ENCODE measurements at regions not wholly inside any gene's neighbourhood (a gene's known extent, or its start where the extent isn't known, plus 50 kb on each side); places are given as distances from the start of the nearest gene placed in this dataset.

DNA sequence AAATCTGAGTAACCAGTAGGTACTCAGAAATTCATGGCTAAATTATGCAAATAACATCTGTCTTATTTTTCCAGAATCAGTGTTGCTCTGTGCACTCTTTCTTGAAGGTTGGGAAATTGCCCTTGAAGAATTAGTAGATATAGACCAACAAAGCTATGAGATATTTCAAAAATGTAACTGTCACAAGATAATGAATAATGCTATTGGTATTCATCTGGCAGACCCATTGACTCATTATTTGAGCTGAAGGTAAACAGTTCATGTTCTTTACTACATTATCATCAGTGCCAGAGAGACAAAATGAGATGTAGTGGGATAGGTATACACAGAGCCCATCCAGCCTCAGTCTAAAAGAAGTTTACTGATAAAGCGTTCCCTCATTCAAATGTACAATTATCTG lies 274.7 kb downstream of the CASP12 start:
- TF ChIP-seq, protein P1, sequence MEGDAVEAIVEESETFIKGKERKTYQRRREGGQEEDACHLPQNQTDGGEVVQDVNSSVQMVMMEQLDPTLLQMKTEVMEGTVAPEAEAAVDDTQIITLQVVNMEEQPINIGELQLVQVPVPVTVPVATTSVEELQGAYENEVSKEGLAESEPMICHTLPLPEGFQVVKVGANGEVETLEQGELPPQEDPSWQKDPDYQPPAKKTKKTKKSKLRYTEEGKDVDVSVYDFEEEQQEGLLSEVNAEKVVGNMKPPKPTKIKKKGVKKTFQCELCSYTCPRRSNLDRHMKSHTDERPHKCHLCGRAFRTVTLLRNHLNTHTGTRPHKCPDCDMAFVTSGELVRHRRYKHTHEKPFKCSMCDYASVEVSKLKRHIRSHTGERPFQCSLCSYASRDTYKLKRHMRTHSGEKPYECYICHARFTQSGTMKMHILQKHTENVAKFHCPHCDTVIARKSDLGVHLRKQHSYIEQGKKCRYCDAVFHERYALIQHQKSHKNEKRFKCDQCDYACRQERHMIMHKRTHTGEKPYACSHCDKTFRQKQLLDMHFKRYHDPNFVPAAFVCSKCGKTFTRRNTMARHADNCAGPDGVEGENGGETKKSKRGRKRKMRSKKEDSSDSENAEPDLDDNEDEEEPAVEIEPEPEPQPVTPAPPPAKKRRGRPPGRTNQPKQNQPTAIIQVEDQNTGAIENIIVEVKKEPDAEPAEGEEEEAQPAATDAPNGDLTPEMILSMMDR (IDR thresholded peaks at IDR 0.05; ENCODE audit: low read depth, low read length) = no peak
- TF ChIP-seq, protein P2, sequence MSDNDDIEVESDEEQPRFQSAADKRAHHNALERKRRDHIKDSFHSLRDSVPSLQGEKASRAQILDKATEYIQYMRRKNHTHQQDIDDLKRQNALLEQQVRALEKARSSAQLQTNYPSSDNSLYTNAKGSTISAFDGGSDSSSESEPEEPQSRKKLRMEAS (IDR thresholded peaks at IDR 0.05; ENCODE audit: low read depth, low read length) = no peak
